IMR-90 (cell line): ENCODE measurements at regions not wholly inside any gene's neighbourhood (a gene's known extent, or its start where the extent isn't known, plus 50 kb on each side); places are given as distances from the start of the nearest gene placed in this dataset.

Source experiments
- BHLHE40 ChIP-seq: fragments of 150-350 bp; IDR thresholded peaks from 2 replicates; pipeline ENCODE4 v1.6.1; 2016; ENCODE audit warnings: mild to moderate bottlenecking, low read depth, low read length
- CEBPB ChIP-seq: IDR thresholded peaks from 2 replicates; pipeline ENCODE4 v1.6.1; 2012; ENCODE audit warnings: low read depth, low read length, improper control_type of control experiment
- CHD1 ChIP-seq: IDR thresholded peaks from 2 replicates; pipeline ENCODE4 v1.6.1; 2012; ENCODE audit warnings: low read depth, low read length, improper control_type of control experiment
- MAFK ChIP-seq: IDR thresholded peaks from 2 replicates; pipeline ENCODE4 v1.6.1; 2012; ENCODE audit warnings: low read depth, low read length, improper control_type of control experiment
- MAZ ChIP-seq: IDR thresholded peaks from 2 replicates; pipeline ENCODE4 v1.6.1; 2012; ENCODE audit warnings: low read depth, mild to moderate bottlenecking, low read length, improper control_type of control experiment, moderate library complexity, borderline replicate concordance
- POLR2A ChIP-seq: IDR thresholded peaks from 2 replicates; pipeline ENCODE4 v1.6.1; 2012; ENCODE audit warnings: mild to moderate bottlenecking, low read depth, low read length
- RAD21 ChIP-seq: IDR thresholded peaks from 2 replicates; pipeline ENCODE4 v1.6.1; 2012; ENCODE audit warnings: low read length, improper control_type of control experiment
- RFX5 ChIP-seq: IDR thresholded peaks from 2 replicates; pipeline ENCODE4 v1.8.0; 2012; ENCODE audit warnings: low read depth, mild to moderate bottlenecking, low read length, moderate library complexity
- SMC3 ChIP-seq: fragments of 150-350 bp; IDR thresholded peaks from 2 replicates; pipeline ENCODE4 v1.6.1; 2016; ENCODE audit warnings: low read depth, mild to moderate bottlenecking, antibody characterized with exemption, low read length, moderate library complexity
- TF ChIP-seq, protein P1 (sequence below): conservative IDR thresholded peaks from 2 replicates; pipeline ENCODE4 v1.5.1; 2012; ENCODE audit warnings: mild to moderate bottlenecking, low read depth, low read length, improper control_type of control experiment
- TF ChIP-seq, protein P2 (sequence below): fragments of 150-350 bp; IDR thresholded peaks from 2 replicates; pipeline ENCODE4 v1.6.1; 2017; ENCODE audit warnings: mild to moderate bottlenecking, antibody characterized with exemption, low read length, low read depth

DNA sequence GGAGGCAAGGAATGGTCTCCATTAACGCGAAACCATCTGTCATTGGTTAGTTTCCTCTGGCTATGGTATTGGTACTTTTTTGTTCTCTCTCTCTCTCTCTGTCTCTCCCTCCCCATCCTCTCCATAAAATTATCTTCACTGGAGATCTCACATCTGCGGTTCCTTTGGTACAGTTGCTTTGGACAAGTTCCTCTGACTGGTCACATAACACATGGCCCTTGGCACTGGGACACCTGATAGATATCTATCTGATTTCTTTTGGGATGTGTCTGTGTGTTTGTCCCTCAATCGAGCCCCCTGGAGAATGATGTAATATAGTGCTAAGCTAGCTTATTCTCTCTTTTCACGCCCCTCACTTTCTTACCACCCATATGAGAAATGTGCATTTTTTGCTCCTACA, 682.0 kb upstream of the B3GALT2 start:
- TF ChIP-seq POLR2A = no peak
- TF ChIP-seq, protein P1, sequence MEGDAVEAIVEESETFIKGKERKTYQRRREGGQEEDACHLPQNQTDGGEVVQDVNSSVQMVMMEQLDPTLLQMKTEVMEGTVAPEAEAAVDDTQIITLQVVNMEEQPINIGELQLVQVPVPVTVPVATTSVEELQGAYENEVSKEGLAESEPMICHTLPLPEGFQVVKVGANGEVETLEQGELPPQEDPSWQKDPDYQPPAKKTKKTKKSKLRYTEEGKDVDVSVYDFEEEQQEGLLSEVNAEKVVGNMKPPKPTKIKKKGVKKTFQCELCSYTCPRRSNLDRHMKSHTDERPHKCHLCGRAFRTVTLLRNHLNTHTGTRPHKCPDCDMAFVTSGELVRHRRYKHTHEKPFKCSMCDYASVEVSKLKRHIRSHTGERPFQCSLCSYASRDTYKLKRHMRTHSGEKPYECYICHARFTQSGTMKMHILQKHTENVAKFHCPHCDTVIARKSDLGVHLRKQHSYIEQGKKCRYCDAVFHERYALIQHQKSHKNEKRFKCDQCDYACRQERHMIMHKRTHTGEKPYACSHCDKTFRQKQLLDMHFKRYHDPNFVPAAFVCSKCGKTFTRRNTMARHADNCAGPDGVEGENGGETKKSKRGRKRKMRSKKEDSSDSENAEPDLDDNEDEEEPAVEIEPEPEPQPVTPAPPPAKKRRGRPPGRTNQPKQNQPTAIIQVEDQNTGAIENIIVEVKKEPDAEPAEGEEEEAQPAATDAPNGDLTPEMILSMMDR = no peak
- no peak for TF ChIP-seq BHLHE40
- no peak for TF ChIP-seq MAFK
- no peak for TF ChIP-seq RFX5
- TF ChIP-seq CHD1 = no peak
- no peak for TF ChIP-seq CEBPB
- no peak for TF ChIP-seq MAZ
- no peak for TF ChIP-seq RAD21
- TF ChIP-seq, protein P2, sequence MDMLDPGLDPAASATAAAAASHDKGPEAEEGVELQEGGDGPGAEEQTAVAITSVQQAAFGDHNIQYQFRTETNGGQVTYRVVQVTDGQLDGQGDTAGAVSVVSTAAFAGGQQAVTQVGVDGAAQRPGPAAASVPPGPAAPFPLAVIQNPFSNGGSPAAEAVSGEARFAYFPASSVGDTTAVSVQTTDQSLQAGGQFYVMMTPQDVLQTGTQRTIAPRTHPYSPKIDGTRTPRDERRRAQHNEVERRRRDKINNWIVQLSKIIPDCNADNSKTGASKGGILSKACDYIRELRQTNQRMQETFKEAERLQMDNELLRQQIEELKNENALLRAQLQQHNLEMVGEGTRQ = no peak
- no peak for TF ChIP-seq SMC3
